ENCODE measurements at regions not wholly inside any gene's neighbourhood (a gene's known extent, or its start where the extent isn't known, plus 50 kb on each side); places are given as distances from the start of the nearest gene placed in this dataset.

GRCh38 chr18:67192535-67192934, 324.0 kb downstream of the DSEL start:
- intact Hi-C loops (cut with DNase I) = loop anchor here in 3 of 10 donors (5.0 to 10.0 kb wide), 2 partner anchors 88 to 1260 kb away; no protein-coding TSS in a partner anchor
- Histone ChIP-seq H3K27me3 (no peaks in the 10 kb centered on the region), H3K36me3 (no peaks in the 10 kb centered on the region), H3K9me3 (no peaks in the 10 kb centered on the region), H3K27ac (no peak overlapping the region), H3K4me1 (no peaks in the 10 kb centered on the region), H3K4me3 (no peak overlapping the region)
- 72 to 82% methylated on average over 5 of the region's 5 CpGs for WGBS, 2 donors
- DNase-seq (no peak), ATAC-seq (no peak)
- no peak for TF ChIP-seq CTCF (IDR thresholded peaks at IDR 0.05)

GRCh38 chr18:67183398-67183797, 333.1 kb downstream of the DSEL start:
- intact Hi-C loops (cut with DNase I) = no loop called here
- TF ChIP-seq CTCF (IDR thresholded peaks at IDR 0.05) = no peak
- Histone ChIP-seq H3K4me3 (no peak overlapping the region), H3K27ac (no peak overlapping the region), H3K9me3 (no peaks in the 10 kb centered on the region), H3K36me3 (no peaks in the 10 kb centered on the region), H3K4me1 (no peaks in the 10 kb centered on the region), H3K27me3 (no peaks in the 10 kb centered on the region)
- whole genome bisulfite sequencing, 2 donors = 41 to 54% methylated on average over 4 of the region's 4 CpGs
- DNase-seq = no peak
- no peak for ATAC-seq

- no peak for TF ChIP-seq CTCF (IDR thresholded peaks at IDR 0.05)
- 54 to 61% methylated on average over 3 of the region's 3 CpGs for WGBS, 2 donors
- ATAC-seq (no peak), DNase-seq (no peak)
- Histone ChIP-seq H3K27me3 (no peaks in the 10 kb centered on the region), H3K36me3 (no peaks in the 10 kb centered on the region), H3K4me3 (no peak overlapping the region), H3K9me3 (no peaks in the 10 kb centered on the region), H3K27ac (no peak overlapping the region), H3K4me1 (no peaks in the 10 kb centered on the region)
- intact Hi-C loops (cut with DNase I) = no loop called here
Observed at GRCh38 chr18:67179726-67180125, 336.8 kb downstream of the DSEL start.

- Histone ChIP-seq H3K36me3 (no peaks in the 10 kb centered on the region), H3K4me3 (no peak overlapping the region), H3K27ac (no peak overlapping the region), H3K27me3 (no peaks in the 10 kb centered on the region), H3K9me3 (peaks cover 0 to 2% (median 0%) of the 10 kb centered on the region in 11 donors), H3K4me1 (no peaks in the 10 kb centered on the region)
- DNase-seq (no peak), ATAC-seq (no peak)
- intact Hi-C loops (cut with DNase I) = no loop called here
- 88 to 92% methylated on average over 2 of the region's 2 CpGs for WGBS, 2 donors
- no peak for TF ChIP-seq CTCF (IDR thresholded peaks at IDR 0.05)
Observed at GRCh38 chr18:67159662-67160061, 356.9 kb downstream of the DSEL start.

Measured in heart right ventricle (tissue), 16 donors.